CD4-positive, alpha-beta T cell treated with Interleukin-4 for 4 hours (primary cell): ENCODE measurements at regions not wholly inside any gene's neighbourhood (a gene's known extent, or its start where the extent isn't known, plus 50 kb on each side); places are given as distances from the start of the nearest gene placed in this dataset.
A peak's percentile ranks its signal among the peaks of the same experiment; 100 is the strongest.

Source experiments
- DNase-seq: peaks from one replicate; pipeline ENCODE4 v3.0.0-alpha.2; 2020

GRCh38 chr18:2083691-2084090 lies 487.6 kb downstream of the METTL4 start:
- DNase-seq, result no peak

- no peak for DNase-seq
These were observed 484.9 kb downstream of the METTL4 start for GRCh38 chr18:2086439-2086838.

GRCh38 chr18:2087877-2088673 lies 483.2 kb downstream of the METTL4 start:
- DNase-seq, result no peak

- no peak for DNase-seq
These were observed 481.9 kb downstream of the METTL4 start for GRCh38 chr18:2089396-2089795.

- no peak for DNase-seq
These were observed 479.4 kb downstream of the METTL4 start for GRCh38 chr18:2091937-2092336.

GRCh38 chr18:2096551-2096950 lies 474.8 kb downstream of the METTL4 start:
- no peak for DNase-seq

- no peak for DNase-seq
These were observed 470.6 kb downstream of the METTL4 start for GRCh38 chr18:2100694-2101213.

- DNase-seq, result no peak
These were observed 469.3 kb downstream of the METTL4 start for GRCh38 chr18:2102022-2102421.

- DNase-seq, result no peak
These were observed 468.0 kb downstream of the METTL4 start for GRCh38 chr18:2103299-2103698.

GRCh38 chr18:2104620-2105462 lies 466.5 kb downstream of the METTL4 start:
- peak; percentile 18 for DNase-seq

GRCh38 chr18:2108591-2108990 lies 462.7 kb downstream of the METTL4 start:
- no peak for DNase-seq

GRCh38 chr18:2111456-2111855 lies 459.8 kb downstream of the METTL4 start:
- DNase-seq, result no peak

GRCh38 chr18:2112435-2113045 lies 458.8 kb downstream of the METTL4 start:
- DNase-seq, result no peak

- DNase-seq, result no peak
These were observed 457.0 kb downstream of the METTL4 start for GRCh38 chr18:2114289-2114688.

GRCh38 chr18:2114765-2115164 lies 456.5 kb downstream of the METTL4 start:
- no peak for DNase-seq

GRCh38 chr18:2121224-2121623 lies 450.1 kb downstream of the METTL4 start:
- DNase-seq, result no peak

- DNase-seq, result no peak
These were observed 448.2 kb downstream of the METTL4 start for GRCh38 chr18:2123077-2123476.

GRCh38 chr18:2134364-2134763 lies 436.9 kb downstream of the METTL4 start:
- DNase-seq, result no peak

- DNase-seq, result no peak
These were observed 436.0 kb downstream of the METTL4 start for GRCh38 chr18:2135309-2135708.

- no peak for DNase-seq
These were observed 432.8 kb downstream of the METTL4 start for GRCh38 chr18:2138552-2138951.

- DNase-seq, result no peak
These were observed 431.6 kb downstream of the METTL4 start for GRCh38 chr18:2139691-2140090.

GRCh38 chr18:2143636-2144035 lies 427.7 kb downstream of the METTL4 start:
- no peak for DNase-seq

GRCh38 chr18:2144811-2145210 lies 426.5 kb downstream of the METTL4 start:
- no peak for DNase-seq
